ENCODE measurements at regions not wholly inside any gene's neighbourhood (a gene's known extent, or its start where the extent isn't known, plus 50 kb on each side); places are given as distances from the start of the nearest gene placed in this dataset.

DNA sequence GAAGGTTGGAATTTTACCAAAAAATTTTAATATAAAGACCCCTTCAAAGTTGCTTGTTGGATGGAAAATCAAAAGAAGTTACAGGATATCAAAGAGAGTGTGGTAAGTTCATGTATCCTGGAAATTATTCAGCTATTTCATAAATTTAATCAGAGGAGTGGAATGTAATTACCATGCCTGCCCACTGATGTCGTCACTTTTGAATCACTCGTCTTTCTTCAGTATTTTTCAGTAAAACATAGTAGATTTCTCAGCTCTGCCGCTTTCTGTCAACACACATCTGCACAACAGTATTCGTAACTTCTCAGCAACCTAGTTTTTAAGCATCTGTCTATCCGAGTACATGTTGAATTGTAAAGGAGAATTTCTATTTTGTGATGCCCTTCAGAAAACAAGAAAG, 2163.0 kb upstream of the AGA start:
- TF ChIP-seq, protein P1, sequence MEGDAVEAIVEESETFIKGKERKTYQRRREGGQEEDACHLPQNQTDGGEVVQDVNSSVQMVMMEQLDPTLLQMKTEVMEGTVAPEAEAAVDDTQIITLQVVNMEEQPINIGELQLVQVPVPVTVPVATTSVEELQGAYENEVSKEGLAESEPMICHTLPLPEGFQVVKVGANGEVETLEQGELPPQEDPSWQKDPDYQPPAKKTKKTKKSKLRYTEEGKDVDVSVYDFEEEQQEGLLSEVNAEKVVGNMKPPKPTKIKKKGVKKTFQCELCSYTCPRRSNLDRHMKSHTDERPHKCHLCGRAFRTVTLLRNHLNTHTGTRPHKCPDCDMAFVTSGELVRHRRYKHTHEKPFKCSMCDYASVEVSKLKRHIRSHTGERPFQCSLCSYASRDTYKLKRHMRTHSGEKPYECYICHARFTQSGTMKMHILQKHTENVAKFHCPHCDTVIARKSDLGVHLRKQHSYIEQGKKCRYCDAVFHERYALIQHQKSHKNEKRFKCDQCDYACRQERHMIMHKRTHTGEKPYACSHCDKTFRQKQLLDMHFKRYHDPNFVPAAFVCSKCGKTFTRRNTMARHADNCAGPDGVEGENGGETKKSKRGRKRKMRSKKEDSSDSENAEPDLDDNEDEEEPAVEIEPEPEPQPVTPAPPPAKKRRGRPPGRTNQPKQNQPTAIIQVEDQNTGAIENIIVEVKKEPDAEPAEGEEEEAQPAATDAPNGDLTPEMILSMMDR (IDR thresholded peaks at IDR 0.05; ENCODE audit: insufficient read depth, low read length) = no peak
- TF ChIP-seq POLR2AphosphoS5 (IDR thresholded peaks at IDR 0.05; ENCODE audit: low read depth) (no peak), GABPA (IDR thresholded peaks at IDR 0.05; ENCODE audit: low read depth) (no peak), SPI1 (IDR thresholded peaks at IDR 0.05; ENCODE audit: borderline replicate concordance, low read depth) (no peak)
- TF ChIP-seq, protein P2, sequence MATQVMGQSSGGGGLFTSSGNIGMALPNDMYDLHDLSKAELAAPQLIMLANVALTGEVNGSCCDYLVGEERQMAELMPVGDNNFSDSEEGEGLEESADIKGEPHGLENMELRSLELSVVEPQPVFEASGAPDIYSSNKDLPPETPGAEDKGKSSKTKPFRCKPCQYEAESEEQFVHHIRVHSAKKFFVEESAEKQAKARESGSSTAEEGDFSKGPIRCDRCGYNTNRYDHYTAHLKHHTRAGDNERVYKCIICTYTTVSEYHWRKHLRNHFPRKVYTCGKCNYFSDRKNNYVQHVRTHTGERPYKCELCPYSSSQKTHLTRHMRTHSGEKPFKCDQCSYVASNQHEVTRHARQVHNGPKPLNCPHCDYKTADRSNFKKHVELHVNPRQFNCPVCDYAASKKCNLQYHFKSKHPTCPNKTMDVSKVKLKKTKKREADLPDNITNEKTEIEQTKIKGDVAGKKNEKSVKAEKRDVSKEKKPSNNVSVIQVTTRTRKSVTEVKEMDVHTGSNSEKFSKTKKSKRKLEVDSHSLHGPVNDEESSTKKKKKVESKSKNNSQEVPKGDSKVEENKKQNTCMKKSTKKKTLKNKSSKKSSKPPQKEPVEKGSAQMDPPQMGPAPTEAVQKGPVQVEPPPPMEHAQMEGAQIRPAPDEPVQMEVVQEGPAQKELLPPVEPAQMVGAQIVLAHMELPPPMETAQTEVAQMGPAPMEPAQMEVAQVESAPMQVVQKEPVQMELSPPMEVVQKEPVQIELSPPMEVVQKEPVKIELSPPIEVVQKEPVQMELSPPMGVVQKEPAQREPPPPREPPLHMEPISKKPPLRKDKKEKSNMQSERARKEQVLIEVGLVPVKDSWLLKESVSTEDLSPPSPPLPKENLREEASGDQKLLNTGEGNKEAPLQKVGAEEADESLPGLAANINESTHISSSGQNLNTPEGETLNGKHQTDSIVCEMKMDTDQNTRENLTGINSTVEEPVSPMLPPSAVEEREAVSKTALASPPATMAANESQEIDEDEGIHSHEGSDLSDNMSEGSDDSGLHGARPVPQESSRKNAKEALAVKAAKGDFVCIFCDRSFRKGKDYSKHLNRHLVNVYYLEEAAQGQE (IDR thresholded peaks at IDR 0.05; ENCODE audit: insufficient replicate concordance, low read depth) = no peak

All from HL-60 (cell line).